Ectodermal cell (in vitro differentiated cells): ENCODE measurements at regions not wholly inside any gene's neighbourhood (a gene's known extent, or its start where the extent isn't known, plus 50 kb on each side); places are given as distances from the start of the nearest gene placed in this dataset.

Source experiments
- H3K27ac ChIP-seq: 2 replicates; pipeline ENCODE4 v1.7.0; 2013; ENCODE audit warnings: mild to moderate bottlenecking, low read depth, low read length; ENCODE audit not compliant: insufficient read depth, poor library complexity, severe bottlenecking
- H3K27me3 ChIP-seq: 2 replicates; pipeline ENCODE4 v1.7.0; 2013; ENCODE audit warnings: mild to moderate bottlenecking, low read length; ENCODE audit not compliant: insufficient read depth, control insufficient read depth, poor library complexity, severe bottlenecking
- H3K36me3 ChIP-seq: one replicate; pipeline ENCODE4 v1.7.0; 2013; ENCODE audit warnings: low read length; ENCODE audit not compliant: control insufficient read depth, insufficient read depth
- H3K4me1 ChIP-seq: one replicate; pipeline ENCODE4 v1.7.0; 2013; ENCODE audit warnings: low read length; ENCODE audit not compliant: control insufficient read depth, insufficient read depth
- H3K4me3 ChIP-seq: 2 replicates; pipeline ENCODE4 v1.7.0; 2013; ENCODE audit warnings: low read depth, low read length, control low read depth; ENCODE audit not compliant: insufficient read depth
- H3K9me3 ChIP-seq: 2 replicates; pipeline ENCODE4 v1.7.0; 2013; ENCODE audit warnings: mild to moderate bottlenecking, low read length, moderate library complexity; ENCODE audit not compliant: control insufficient read depth
- WGBS, 2 experiments: methylation state at CpG; one replicate each; pipeline ENCODE4 v1.1.7; 2013; ENCODE audit warnings: missing lambda C conversion rate in 2 of 2; 5-methylcytosine and 5-hydroxymethylcytosine counted together

GRCh38 chr5:2254406-2254805 is 371.7 kb upstream of the IRX4 start:
- no peak overlapping the region for H3K4me3 ChIP-seq
- 77 to 94% methylated on average over 3 of the region's 3 CpGs for WGBS, 2 experiments
- no peaks in the 10 kb centered on the region for H3K36me3 ChIP-seq
- H3K27me3 ChIP-seq = no peaks in the 10 kb centered on the region
- no peak overlapping the region for H3K27ac ChIP-seq
- peaks cover 9% of the 10 kb centered on the region for H3K4me1 ChIP-seq
- H3K9me3 ChIP-seq = no peaks in the 10 kb centered on the region

DNA sequence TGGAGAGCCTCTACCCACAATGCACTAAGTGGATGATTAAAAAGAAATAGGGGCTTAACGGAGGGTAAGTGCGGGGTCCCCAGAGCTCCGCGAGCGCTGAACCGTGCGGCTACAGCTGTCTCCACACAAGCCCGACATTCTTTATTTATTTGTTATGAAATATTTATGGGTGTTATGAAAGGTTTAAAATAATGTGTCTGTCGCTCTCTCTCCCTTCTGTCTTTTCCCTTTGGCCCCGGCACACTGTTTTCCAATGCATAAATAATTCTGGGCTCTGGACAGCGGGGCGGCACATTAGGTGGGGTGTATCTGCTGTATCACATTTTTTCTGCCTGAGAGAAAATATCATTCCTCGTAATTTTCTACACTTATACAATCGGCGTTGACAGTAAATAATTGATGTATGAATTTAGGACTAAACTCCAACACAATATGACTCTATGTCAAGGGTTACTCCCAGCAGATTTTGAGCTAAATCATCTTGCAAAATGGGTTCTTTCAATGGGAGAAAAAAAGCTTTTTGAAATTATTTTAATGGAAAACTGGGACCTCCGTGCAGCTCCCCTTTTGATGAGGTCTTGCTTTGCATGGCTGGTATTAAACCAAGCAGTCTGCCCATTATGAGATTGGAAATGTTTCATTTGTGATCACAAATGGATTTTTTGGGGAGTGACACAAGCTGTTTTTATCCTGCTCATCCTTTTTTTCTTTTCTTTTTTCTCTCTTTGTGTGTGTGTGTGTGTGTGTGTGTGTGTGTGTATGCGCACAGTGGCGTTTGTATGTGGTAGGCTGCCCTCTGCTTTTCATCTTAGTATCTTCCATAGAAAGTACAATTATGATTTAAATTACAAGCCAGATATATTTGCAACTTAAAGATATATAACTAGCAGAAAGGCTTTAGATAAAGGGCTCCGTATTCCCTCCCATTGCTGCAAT is 370.6 kb upstream of the IRX4 start:
- no peak overlapping the region for H3K27ac ChIP-seq
- H3K4me3 ChIP-seq = no peak overlapping the region
- H3K27me3 ChIP-seq = no peaks in the 10 kb centered on the region
- no peaks in the 10 kb centered on the region for H3K9me3 ChIP-seq
- H3K36me3 ChIP-seq = no peaks in the 10 kb centered on the region
- 92 to 94% methylated on average over 14 of the region's 19 CpGs for WGBS, 2 experiments
- H3K4me1 ChIP-seq = peaks cover 9% of the 10 kb centered on the region

DNA sequence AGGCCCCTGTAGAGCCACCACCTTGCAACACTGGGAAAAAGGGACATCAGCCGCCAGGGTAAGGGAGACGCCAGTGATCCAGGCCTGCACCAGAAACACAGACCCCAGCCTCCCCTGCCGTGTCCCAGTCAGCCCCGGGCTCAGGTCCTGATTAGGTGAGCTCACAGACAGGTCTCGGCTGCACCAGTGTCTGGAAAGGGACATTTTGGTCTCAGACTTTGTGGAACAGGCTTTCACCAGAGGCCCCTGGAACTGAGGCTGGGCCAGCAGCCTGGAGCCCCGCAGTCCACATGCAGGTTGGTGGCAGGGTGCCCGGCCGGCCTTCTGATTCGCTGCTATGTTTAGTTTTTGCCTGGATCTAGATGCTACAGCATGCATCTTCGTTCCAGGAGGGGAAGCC is 369.0 kb upstream of the IRX4 start:
- Histone ChIP-seq H3K4me1 (peaks cover 9% of the 10 kb centered on the region), H3K36me3 (no peaks in the 10 kb centered on the region), H3K27me3 (no peaks in the 10 kb centered on the region), H3K4me3 (no peak overlapping the region), H3K27ac (no peak overlapping the region), H3K9me3 (peaks cover 2% of the 10 kb centered on the region)
- WGBS, 2 experiments = 93 to 95% methylated on average over 10 of the region's 10 CpGs

- no peak overlapping the region for H3K4me3 ChIP-seq
- H3K9me3 ChIP-seq = peaks cover 2% of the 10 kb centered on the region
- peaks cover 9% of the 10 kb centered on the region for H3K4me1 ChIP-seq
- H3K36me3 ChIP-seq = no peaks in the 10 kb centered on the region
- 90 to 95% methylated on average over 7 of the region's 7 CpGs for WGBS, 2 experiments
- H3K27ac ChIP-seq = no peak overlapping the region
- no peaks in the 10 kb centered on the region for H3K27me3 ChIP-seq
Observed at GRCh38 chr5:2251298-2251697, 368.6 kb upstream of the IRX4 start.

DNA sequence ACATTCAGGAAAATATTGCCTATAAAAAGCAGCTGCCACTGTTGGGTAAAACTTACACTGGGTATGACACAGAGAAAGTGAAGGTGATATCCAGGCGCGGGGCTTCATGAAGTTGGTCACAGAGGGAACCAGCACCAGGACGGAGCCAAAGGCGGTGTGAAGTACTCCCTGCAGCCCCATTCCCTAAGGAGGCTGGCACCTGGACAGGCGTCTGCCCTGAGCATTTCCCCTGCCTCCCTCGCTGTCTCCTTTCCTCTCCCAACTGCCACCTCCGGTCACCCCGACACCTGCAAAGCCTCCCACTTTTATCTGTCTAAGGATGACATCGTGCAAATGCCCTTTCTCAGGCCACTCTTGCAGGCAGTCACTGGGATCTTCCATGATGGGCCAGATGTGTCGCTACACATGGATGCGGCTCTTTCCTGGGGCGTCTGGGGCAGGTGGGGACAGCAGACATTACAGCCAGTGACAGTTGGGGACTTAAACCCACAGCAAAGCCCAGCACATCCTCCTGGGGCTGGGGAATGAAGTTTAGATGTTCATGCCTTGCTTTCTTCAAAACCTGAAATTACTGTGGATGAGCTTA is 367.7 kb upstream of the IRX4 start:
- Histone ChIP-seq H3K4me3 (no peak overlapping the region), H3K36me3 (no peaks in the 10 kb centered on the region), H3K4me1 (peaks cover 9% of the 10 kb centered on the region), H3K27me3 (no peaks in the 10 kb centered on the region), H3K27ac (no peak overlapping the region), H3K9me3 (peaks cover 2% of the 10 kb centered on the region)
- WGBS, 2 experiments = 95% methylated on average over 12 of the region's 12 CpGs

DNA sequence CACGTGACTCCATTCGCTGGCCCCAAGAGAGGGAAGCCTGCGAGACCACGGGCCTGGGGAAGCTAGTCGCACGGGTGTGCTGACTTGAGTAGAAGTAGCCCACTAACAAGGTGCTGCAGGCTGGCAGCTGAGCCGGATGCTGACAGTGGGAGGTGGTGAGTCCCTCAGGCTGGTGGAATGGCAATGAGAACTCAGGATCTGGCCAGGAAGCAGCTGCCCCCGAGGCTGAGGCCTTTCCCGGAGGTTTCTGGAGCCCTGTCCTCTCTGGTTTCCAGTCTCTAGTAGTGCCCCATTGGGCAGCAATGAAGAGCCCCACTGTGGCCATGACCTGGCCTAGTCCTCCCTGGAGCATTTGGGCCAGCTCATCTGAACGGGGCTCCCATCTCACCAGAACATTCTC is 366.7 kb upstream of the IRX4 start:
- no peaks in the 10 kb centered on the region for H3K27me3 ChIP-seq
- no peaks in the 10 kb centered on the region for H3K36me3 ChIP-seq
- no peak overlapping the region for H3K27ac ChIP-seq
- peaks cover under 1% of the 10 kb centered on the region for H3K4me1 ChIP-seq
- 89 to 90% methylated on average over 10 of the region's 10 CpGs for WGBS, 2 experiments
- peaks cover 2% of the 10 kb centered on the region for H3K9me3 ChIP-seq
- H3K4me3 ChIP-seq = no peak overlapping the region

GRCh38 chr5:2249026-2249425 is 366.3 kb upstream of the IRX4 start:
- H3K27ac ChIP-seq = no peak overlapping the region
- no peaks in the 10 kb centered on the region for H3K27me3 ChIP-seq
- H3K36me3 ChIP-seq = no peaks in the 10 kb centered on the region
- no peak overlapping the region for H3K4me3 ChIP-seq
- WGBS, 2 experiments = 87 to 91% methylated on average over 2 of the region's 2 CpGs
- H3K9me3 ChIP-seq = peaks cover 2% of the 10 kb centered on the region
- H3K4me1 ChIP-seq = no peaks in the 10 kb centered on the region

GRCh38 chr5:2242539-2242938 is 359.8 kb upstream of the IRX4 start:
- WGBS, 2 experiments = 84 to 93% methylated on average over 4 of the region's 4 CpGs
- no peak overlapping the region for H3K27ac ChIP-seq
- no peaks in the 10 kb centered on the region for H3K36me3 ChIP-seq
- no peaks in the 10 kb centered on the region for H3K9me3 ChIP-seq
- no peaks in the 10 kb centered on the region for H3K27me3 ChIP-seq
- no peak overlapping the region for H3K4me3 ChIP-seq
- H3K4me1 ChIP-seq = no peaks in the 10 kb centered on the region

DNA sequence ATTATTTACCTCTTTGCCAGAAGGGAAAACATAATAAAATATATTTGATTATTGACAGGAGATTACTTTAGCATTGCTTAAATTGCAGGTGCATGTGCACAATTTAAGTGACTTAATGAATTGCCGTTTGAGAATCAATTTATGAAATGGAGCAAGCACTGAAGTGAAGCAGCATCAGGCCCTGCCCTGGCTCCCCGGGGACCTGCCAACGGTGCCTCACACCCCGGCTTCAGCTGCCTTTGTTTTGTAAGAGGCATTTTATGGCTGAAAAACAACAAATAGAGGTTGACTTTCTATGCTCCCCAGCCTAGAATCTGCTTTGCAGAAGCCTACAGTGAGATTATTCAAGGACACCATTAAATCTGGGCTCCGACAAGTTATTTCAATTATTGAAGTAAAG is 359.1 kb upstream of the IRX4 start:
- WGBS, 2 experiments = 83 to 85% methylated on average over 5 of the region's 5 CpGs
- Histone ChIP-seq H3K36me3 (no peaks in the 10 kb centered on the region), H3K9me3 (no peaks in the 10 kb centered on the region), H3K4me1 (no peaks in the 10 kb centered on the region), H3K27me3 (no peaks in the 10 kb centered on the region), H3K27ac (no peak overlapping the region), H3K4me3 (no peak overlapping the region)

- 87 to 90% methylated on average over 16 of the region's 16 CpGs for WGBS, 2 experiments
- H3K27me3 ChIP-seq = no peaks in the 10 kb centered on the region
- H3K27ac ChIP-seq = no peak overlapping the region
- H3K4me3 ChIP-seq = no peak overlapping the region
- no peaks in the 10 kb centered on the region for H3K9me3 ChIP-seq
- no peaks in the 10 kb centered on the region for H3K4me1 ChIP-seq
- H3K36me3 ChIP-seq = no peaks in the 10 kb centered on the region
Observed at GRCh38 chr5:2240118-2240904, 357.6 kb upstream of the IRX4 start.
